ENCODE measurements at regions not wholly inside any gene's neighbourhood (a gene's known extent, or its start where the extent isn't known, plus 50 kb on each side); places are given as distances from the start of the nearest gene placed in this dataset.

DNA sequence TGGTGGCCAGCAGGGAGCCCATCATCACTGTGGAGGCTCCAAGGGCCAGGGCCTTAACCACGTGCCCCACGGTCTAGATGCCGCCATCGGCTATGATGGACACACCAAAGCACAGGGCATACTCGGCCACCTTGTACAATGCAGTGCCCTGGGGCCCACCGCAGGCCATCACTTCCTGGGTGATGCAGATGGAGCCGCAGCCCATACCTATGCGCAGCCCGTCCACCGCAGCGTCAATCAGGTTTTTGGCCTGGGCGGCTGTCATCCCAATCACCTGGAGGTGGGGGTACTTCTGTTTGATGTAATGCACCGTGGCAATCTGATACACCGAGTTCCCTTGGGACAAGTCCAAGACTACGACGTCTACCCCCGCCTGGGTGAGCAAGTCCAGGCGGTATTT lies 153.3 kb upstream of the ZSWIM2 start:
- TF ChIP-seq POLR2A (IDR thresholded peaks at IDR 0.05) (no peak), CTCF (IDR thresholded peaks at IDR 0.05) (no peak)
- 90 to 93% (median 91%) methylated on average over 9 to 18 of the region's 18 CpGs for WGBS, 4 donors
- Histone ChIP-seq H3K4me3 (no peak overlapping the region), H3K9me3 (replicated peaks in 1 of 3) (no peaks in the 10 kb centered on the region), H3K27me3 (no peaks in the 10 kb centered on the region), H3K36me3 (replicated peaks in 1 of 2) (no peaks in the 10 kb centered on the region), H3K27ac (no peak overlapping the region), H3K4me1 (replicated peaks in 1 of 2) (no peaks in the 10 kb centered on the region)
- intact Hi-C loops (cut with DNase I): no loop called here
- no peak for DNase-seq

- intact Hi-C loops (cut with DNase I): no loop called here
- H3K27ac ChIP-seq: no peak overlapping the region
- WGBS, 4 donors: 90 to 100% (median 92%) methylated on average over 4 to 7 of the region's 7 CpGs
Measured at GRCh38 chr2:187001248-187001647, 152.3 kb upstream of the ZSWIM2 start.

GRCh38 chr2:186995092-186995491 lies 146.1 kb upstream of the ZSWIM2 start:
- Histone ChIP-seq H3K4me3 (no peak overlapping the region), H3K4me1 (replicated peaks in 1 of 2) (no peaks in the 10 kb centered on the region), H3K27me3 (no peaks in the 10 kb centered on the region), H3K9me3 (replicated peaks in 1 of 3) (no peaks in the 10 kb centered on the region), H3K27ac (no peak overlapping the region), H3K36me3 (replicated peaks in 1 of 2) (no peaks in the 10 kb centered on the region)
- TF ChIP-seq POLR2A (IDR thresholded peaks at IDR 0.05) (no peak), CTCF (IDR thresholded peaks at IDR 0.05) (no peak)
- no peak for DNase-seq
- 50 to 66% (median 58%) methylated on average over 2 of the region's 2 CpGs for WGBS, 4 donors
- intact Hi-C loops (cut with DNase I): no loop called here

More at GRCh38 chr2:187001248-187001647, 152.3 kb upstream of the ZSWIM2 start:
- TF ChIP-seq CTCF (IDR thresholded peaks at IDR 0.05): no peak
- no peak for TF ChIP-seq POLR2A (IDR thresholded peaks at IDR 0.05)
- Histone ChIP-seq H3K4me1 (replicated peaks in 1 of 2) (no peaks in the 10 kb centered on the region), H3K27me3 (no peaks in the 10 kb centered on the region), H3K9me3 (replicated peaks in 1 of 3) (no peaks in the 10 kb centered on the region), H3K36me3 (replicated peaks in 1 of 2) (no peaks in the 10 kb centered on the region), H3K4me3 (no peak overlapping the region)
- no peak for DNase-seq

DNA sequence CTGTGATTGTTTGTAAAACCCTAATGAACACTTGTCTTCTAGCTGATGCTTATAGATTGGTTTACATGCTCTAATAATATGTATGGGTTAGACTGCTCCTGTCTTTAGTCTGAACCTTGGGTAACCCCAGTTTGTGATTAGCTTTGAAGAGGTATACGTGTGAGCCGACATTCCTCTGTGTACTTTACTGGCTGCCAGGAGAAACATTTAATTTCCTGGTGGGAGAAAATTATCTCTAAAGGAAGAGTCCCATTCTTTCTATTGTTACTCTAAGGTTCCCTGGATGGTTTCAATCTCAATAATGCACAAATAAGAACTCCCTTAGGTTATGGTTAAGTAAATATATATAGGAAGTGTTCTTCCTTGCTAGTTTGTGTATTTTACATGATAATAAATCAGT lies 143.6 kb upstream of the ZSWIM2 start:
- no peak overlapping the region for H3K27ac ChIP-seq
- no peaks in the 10 kb centered on the region for H3K4me1 ChIP-seq (replicated peaks in 1 of 2)
- H3K27me3 ChIP-seq: no peaks in the 10 kb centered on the region
- WGBS, 4 donors: 33 to 53% (median 46%) methylated on average over 2 of the region's 2 CpGs
- H3K36me3 ChIP-seq (replicated peaks in 1 of 2): no peaks in the 10 kb centered on the region
- intact Hi-C loops (cut with DNase I): no loop called here
- TF ChIP-seq CTCF (IDR thresholded peaks at IDR 0.05): no peak
- no peak for TF ChIP-seq POLR2A (IDR thresholded peaks at IDR 0.05)
- H3K4me3 ChIP-seq: no peak overlapping the region
- no peaks in the 10 kb centered on the region for H3K9me3 ChIP-seq (replicated peaks in 1 of 3)
- no peak for DNase-seq
